GM13977 (cell line): ENCODE measurements at regions not wholly inside any gene's neighbourhood (a gene's known extent, or its start where the extent isn't known, plus 50 kb on each side); places are given as distances from the start of the nearest gene placed in this dataset.

ENCODE experiments used
- DNase-seq: peaks from one replicate; pipeline ENCODE4 v3.0.0; 2012; ENCODE audit warnings: low spot score
- in situ Hi-C: fragments of 300-500 bp; cut with MboI; formaldehyde crosslinking; loops from one replicate; pipeline ENCODE4 v1.12.0; 2022; ENCODE audit warnings: low sequenced_read_pairs, low pct_unique_long_range_greater_than_20kb, mixed read lengths, inconsistent platforms; ENCODE audit not compliant: unreplicated experiment
- TF ChIP-seq, protein P1 (sequence below): IDR thresholded peaks from 2 replicates; pipeline ENCODE4 v1.5.1; 2012; ENCODE audit warnings: mild to moderate bottlenecking, control low read depth; ENCODE audit not compliant: insufficient read depth; ENCODE audit errors: extremely low read depth, missing control alignments

DNA sequence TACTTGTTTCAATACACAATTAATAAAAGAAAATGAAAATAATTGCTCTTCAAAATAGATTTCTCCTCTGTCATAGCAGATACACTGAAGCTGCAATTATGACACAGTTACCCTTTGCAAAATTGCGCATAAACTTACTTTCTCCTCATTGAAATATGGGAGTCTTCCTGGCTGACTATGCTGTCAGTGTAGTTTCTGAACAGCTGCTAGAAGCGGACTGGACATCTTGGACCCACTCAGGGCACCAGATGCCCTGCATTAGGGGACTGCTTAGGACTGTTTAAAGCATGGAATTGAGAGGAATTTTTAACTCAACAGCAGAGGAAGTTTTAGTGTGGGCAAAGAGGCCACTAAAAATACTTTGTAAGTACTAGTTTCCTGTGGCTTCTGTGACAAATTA lies 454.9 kb downstream of the ATP23 start:
- TF ChIP-seq, protein P1, sequence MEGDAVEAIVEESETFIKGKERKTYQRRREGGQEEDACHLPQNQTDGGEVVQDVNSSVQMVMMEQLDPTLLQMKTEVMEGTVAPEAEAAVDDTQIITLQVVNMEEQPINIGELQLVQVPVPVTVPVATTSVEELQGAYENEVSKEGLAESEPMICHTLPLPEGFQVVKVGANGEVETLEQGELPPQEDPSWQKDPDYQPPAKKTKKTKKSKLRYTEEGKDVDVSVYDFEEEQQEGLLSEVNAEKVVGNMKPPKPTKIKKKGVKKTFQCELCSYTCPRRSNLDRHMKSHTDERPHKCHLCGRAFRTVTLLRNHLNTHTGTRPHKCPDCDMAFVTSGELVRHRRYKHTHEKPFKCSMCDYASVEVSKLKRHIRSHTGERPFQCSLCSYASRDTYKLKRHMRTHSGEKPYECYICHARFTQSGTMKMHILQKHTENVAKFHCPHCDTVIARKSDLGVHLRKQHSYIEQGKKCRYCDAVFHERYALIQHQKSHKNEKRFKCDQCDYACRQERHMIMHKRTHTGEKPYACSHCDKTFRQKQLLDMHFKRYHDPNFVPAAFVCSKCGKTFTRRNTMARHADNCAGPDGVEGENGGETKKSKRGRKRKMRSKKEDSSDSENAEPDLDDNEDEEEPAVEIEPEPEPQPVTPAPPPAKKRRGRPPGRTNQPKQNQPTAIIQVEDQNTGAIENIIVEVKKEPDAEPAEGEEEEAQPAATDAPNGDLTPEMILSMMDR, result no peak
- DNase-seq, result no peak
- in situ Hi-C loops, result no loop called here

DNA sequence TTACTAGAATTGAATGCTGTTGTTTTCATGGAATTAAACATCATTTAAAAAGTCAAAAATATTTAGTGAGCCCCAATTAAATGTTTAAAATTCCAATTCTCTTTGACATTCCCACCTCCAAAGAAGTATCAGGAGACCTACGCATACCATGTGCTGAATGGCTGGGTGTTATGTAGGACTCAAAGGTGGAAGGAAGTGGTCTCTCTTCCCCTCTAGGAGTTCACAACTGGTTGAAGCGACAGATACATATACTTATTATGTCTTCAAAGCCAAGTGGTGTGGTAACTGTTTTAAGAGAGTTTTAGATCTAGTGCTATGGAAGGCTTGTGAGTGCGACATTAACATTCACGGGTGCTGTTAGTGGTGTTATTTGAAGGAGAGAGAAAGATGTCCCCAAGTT lies 464.0 kb downstream of the ATP23 start:
- in situ Hi-C loops, result no loop called here
- TF ChIP-seq, protein P1, result no peak
- no peak for DNase-seq

DNA sequence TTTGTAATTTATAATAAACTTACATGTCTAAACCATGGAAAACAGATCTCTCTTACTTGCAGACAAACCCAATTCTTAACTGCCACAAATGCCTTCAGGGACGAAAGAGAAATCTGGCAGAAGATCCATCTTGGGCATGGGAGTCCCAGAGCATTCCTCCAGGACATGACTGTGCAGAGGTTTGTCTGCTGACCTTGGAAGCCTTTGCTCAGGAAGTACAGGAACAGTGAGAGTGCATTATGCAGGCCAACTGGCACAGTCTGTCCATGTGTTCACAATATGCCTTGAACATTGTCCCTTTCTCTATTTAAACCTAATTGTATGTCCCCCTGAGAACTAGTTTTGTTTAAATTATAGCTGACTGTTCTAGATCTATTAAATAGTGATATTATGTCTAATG lies 467.1 kb downstream of the ATP23 start:
- in situ Hi-C loops, result no loop called here
- TF ChIP-seq, protein P1, result no peak
- no peak for DNase-seq

- TF ChIP-seq, protein P1, result no peak
Observed at GRCh38 chr12:58412461-58413060, 471.2 kb downstream of the ATP23 start.

DNA sequence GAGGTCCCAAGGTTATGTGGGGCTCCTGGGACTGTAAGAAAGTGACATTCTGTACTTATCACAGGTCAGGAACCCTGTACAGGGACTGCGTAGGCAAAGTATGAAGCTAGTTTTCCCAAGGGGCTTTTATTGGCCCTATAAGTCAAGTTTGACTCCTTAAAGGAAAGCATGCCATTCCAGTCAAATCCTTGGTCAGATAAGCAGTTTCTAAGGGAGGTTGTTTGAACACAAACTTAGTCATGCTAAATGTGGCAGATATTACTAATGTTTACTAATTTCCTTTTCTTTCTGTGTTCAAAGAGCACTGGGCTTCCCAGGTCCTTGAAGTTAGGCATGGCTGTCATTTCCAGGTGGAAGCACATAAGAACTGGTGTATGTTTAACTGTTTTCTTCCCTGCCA lies 472.4 kb downstream of the ATP23 start:
- no peak for DNase-seq
- in situ Hi-C loops, result no loop called here
- TF ChIP-seq, protein P1, result no peak

More at GRCh38 chr12:58412461-58413060, 471.2 kb downstream of the ATP23 start:
- no peak for DNase-seq
- in situ Hi-C loops, result no loop called here

DNA sequence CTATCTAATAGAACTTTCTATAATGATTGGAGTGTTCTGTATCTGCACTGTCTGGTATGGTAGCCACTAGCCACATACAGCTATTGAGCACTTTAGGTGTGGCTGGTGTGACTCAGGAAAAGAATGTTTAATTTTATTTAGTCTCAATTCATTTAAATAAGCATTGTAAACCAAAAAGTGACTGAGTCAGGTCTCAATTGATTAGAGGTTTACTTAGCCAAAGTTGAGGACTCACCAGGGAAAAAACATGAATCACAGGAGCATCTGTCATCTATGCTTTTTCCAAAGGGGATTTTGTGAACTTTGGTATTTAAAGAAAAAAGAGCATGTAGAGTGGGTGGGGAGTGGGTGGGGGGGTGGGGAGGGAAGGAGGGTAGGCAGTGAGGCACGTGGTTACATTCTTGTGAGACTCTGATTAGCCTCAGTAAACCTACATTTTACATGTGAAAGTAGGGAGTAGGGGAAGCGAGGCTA lies 473.1 kb downstream of the ATP23 start:
- TF ChIP-seq, protein P1, result no peak
- no peak for DNase-seq
- in situ Hi-C loops, result no loop called here

DNA sequence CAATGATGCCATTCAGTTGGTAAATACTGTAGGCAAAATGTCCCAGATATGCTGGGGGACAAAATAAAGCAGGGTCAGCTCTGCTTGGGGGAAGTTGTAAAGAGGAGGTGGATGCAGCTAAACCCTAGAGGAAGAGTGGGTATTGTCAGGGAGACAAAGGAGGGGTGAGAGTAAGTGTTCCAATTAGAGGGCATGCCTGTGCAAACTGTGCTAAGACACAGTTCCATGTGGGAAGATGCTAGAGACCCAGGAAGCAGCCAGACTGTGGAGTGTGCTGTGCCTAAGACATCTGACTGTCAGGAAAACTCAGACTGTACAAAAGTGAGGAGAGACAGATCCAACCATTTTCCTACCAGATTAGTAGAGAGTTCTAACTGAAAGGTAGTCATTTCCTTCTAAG lies 474.3 kb downstream of the ATP23 start:
- TF ChIP-seq, protein P1, result no peak
- no peak for DNase-seq
- in situ Hi-C loops, result no loop called here
